GM19467 (cell line): ENCODE measurements at regions not wholly inside any gene's neighbourhood (a gene's known extent, or its start where the extent isn't known, plus 50 kb on each side); places are given as distances from the start of the nearest gene placed in this dataset.

Experiments used
- ATAC-seq: cut with Tn5 transposase; IDR thresholded peaks from one replicate; pipeline ENCODE4 v1.9.1; 2021; ENCODE audit warnings: mild to moderate bottlenecking, moderate library complexity; ENCODE audit not compliant: unreplicated experiment

- ATAC-seq = no peak
These were observed 153.8 kb downstream of the ERMARD start for GRCh38 chr6:169905041-169905807.

DNA sequence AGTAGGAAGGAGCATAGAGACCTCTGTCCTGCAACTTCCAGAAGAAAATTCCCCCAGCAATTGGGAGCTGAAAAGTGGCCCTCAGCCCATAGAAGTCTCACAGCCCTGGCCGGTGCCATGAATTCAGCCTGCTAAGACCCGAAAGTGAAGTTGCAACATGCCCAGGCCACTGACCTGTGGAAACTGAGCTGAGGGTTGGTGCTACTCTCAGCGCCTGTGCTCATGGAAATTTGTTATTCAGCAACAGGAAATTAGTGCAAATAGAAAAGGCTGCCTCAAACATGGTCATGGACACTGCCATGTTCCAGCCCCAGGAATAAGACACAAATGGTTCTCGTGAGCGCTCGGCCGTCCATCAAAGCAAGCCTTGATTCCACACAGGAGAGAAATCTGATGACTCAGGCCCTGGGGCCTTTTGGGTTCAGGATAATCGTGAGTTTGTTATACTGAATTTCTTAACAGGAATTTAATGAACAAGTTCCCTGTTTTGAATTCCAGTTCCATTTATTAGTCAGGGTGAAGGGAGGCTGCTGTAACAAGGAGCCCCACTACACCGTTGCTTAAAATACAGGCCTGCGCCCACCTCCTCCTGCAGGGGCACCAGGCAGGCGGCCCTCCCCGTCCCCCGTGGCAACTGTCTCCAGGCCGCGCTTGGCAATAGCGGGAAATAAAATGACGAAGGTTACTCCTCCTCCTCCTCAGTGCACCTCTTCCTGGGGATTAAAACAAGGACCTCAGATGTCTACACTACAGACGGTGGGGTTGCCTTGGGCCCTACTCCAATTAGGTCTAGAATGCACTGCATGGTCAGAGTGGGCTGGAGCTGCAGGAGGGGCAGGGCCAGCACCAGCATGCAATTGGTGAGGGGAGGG is 152.9 kb downstream of the ERMARD start:
- ATAC-seq = no peak

DNA sequence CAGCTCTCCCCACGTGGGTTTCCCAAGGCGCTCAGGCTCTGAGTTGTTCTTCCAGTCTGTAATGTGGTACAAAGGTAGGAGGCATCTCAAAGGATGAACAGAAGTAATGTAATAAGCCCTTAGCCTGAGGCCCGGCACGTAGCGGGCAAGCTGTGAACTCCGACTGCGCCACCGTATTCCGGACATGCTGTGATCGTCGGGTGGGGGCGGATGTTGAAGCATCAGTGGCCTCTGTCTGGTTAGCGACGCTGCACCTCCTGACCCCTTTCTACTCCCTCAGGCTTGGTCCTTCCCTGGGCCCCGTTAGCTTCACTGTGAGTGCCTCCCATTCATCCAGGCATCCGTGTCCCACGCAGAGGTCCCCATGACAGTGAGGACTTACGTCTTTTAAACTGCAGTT is 151.7 kb downstream of the ERMARD start:
- no peak for ATAC-seq

- ATAC-seq = no peak
These were observed 151.2 kb downstream of the ERMARD start for GRCh38 chr6:169902604-169903003.

DNA sequence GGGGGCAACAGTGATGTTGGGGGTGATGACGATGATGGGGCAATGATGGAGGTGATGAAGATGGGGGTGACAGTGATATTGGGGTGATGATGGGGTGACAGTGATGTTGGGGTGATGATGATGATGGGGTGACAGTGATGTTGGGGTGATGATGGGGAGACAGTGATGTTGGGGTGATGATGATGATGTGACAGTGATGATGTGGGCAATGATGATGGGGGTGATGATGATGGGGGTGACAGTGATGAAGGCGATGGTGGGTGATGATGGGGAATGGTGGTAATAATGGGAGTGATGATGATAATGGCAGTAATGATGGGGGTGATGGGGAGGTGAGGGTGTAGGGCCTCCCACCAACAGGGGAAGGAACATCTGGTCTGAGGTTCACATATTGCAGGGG is 150.6 kb downstream of the ERMARD start:
- ATAC-seq = no peak

- ATAC-seq = no peak
These were observed 148.2 kb downstream of the ERMARD start for GRCh38 chr6:169899481-169900145.

DNA sequence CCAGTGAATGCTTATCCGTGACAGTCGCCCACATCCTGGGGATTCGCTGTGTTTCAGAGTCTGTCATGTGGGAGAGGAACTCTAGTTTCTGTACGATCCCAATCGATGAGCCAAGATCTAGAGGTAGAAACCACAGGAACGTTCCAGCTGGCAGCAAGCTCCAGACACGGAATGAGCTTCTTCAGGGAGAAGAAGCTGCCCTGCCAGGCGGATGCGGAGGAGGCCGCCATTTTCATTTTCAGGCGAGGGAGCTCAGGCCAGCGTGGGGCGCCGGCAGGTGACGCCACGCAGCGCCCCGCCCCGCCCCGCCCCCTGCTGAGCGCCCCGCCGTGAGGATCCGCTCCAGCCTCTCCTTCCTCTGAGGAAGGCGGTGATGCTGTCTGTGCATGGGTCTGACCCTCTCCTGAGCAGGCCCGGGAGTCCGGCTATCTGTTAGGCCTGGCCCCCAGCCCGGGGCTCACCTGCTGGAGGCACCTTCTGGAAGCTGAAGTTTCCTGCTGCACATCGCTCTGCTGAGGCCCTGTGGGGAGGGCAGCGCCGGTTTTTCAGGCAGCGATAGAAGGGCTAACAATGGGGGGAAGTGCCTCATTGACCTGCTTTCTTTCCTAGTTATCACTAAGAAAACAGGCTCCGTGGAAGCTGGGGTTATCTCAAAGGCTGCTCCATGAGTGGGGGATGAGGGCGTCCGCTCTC is 147.5 kb downstream of the ERMARD start:
- ATAC-seq = no peak

- ATAC-seq = no peak
These were observed 146.4 kb downstream of the ERMARD start for GRCh38 chr6:169897601-169898358.

DNA sequence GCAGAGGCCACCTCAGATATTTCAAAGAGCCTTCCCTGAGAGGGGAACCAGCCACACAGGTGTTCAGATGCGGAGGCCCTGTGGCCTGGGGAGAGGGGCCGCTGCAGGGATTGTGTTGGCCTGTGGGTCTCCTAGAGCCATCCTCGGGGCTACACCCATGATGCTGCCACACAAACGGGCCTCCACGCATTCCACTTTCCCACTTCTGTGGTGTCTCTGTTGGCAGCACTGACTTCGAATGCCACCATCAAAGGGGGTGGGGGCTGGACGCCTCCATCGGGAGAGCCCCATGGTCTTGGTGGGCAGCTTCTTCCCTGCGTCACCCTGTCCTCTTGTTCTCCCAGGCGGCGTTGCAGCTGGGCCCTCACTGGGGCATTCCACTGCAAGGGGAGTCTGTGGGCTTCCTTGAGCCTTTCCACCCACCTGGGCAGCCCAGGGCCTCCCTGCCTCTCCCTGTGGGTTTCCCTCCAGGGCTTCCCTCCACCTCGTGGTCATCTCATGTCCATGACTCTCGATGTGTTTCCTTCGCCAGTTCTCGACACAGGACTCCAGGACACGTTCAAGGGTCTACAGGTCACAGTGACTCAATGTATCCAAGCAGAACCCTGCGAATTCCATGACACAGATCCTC is 145.5 kb downstream of the ERMARD start:
- ATAC-seq = no peak

DNA sequence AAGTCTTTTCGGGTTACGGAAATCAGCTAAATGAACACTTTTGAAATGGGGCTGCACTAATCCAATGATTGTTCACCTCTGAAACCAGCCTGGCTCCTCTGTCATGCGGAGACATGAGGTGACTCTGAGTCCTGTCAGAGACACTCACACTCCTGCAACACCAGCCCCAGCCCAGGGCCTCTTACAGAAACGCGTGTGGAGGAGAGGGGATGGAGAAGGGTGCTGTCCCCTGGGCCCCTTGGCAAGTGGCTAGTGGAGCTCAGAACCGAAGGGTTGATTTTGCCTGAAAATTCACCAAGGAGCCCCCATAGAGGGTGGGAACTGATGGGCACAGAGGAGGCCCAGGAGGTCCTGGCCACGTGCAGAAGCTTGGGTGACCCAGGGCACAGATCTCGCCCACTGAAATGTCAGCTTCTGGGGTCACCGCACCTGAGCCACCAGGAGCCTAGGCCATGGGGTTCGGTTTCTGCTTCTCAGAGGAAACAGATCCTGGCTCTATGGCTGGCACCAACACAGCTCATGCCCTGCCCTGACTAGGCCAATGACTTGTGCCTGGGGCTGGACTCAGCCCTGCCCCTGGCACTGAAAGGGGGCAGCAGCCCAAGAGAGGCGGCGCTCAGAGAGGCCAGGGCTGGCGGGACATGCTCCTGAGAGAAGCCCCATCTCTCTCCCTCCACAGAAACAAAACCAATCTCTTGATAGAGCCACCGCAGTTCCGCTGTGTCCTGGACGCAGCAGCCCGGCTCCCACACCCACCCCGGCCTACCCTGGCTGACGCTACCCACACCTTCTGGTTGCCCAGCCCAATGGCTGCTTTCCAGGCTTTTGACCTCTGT is 144.7 kb downstream of the ERMARD start:
- no peak for ATAC-seq

GRCh38 chr6:169895000-169895759 is 143.8 kb downstream of the ERMARD start:
- no peak for ATAC-seq

DNA sequence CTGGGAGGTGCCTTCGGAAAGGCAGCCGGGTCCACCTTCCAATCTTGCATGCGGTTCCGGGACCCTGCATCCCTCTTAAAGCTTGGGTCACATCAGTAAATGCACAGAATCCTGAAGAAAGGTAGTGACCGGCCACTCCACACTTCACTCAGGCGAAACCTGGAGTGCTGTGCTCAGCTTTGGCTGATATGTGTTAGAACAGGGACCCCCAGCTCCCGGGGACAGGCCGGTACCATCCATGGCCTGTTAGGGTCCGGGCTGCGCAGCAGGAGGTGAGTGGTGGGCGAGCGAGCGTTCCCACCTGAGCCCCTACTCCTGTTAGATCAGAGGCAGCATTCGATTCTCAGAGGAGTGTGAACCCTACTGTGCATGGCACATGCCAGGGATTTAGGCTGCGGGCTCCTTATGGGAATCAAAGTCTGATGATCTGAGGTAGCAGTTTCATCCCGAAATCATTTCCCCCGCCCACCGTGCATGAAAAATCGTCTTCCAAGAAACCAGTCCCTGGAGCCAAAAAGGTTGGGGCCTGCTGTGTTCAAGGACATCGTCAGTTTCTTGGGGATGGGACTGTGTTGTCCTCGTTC is 143.0 kb downstream of the ERMARD start:
- no peak for ATAC-seq

DNA sequence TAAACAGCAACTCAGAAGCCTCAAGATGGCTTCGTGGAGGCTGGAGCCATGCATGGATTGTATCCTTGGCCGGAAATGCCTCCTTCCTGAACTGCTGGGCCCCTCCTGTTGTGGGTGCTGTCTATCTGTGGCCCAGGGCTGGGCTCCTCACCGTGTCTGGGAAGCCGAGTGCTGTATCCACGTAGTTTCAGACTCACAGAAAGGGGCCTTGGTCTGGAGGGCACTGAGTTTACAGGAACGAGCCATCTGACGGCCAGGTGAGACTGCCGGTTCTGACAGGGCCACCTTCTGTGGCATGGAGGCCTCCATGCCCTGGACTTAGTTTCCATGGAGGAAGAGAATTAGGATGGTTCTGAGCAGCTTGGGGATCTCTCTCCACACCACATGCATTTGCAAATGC is 142.2 kb downstream of the ERMARD start:
- ATAC-seq = no peak

GRCh38 chr6:169891846-169892245 is 140.4 kb downstream of the ERMARD start:
- no peak for ATAC-seq

- no peak for ATAC-seq
These were observed 140.0 kb downstream of the ERMARD start for GRCh38 chr6:169891421-169891820.

DNA sequence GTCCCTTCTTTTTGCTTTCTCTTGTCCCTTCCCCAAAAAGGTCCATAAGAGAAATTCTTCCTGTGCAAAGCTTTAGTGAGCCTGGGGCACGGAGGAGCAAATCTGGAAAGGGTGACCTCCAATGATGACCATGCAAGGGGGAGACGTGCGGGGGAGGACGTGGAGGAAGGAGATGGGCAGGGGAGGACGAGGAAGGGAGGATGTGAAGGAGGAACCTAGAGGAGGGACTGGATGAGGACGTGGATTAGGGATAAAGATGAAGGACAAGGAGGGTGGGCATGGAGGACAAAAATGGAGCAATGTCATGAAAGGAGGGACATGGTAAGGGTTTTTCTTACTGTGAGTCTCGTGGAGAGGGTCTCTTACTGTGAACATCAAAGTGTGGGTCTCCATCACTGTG is 139.5 kb downstream of the ERMARD start:
- ATAC-seq = no peak

GRCh38 chr6:169890049-169890448 is 138.6 kb downstream of the ERMARD start:
- no peak for ATAC-seq
